ENCODE measurements at regions not wholly inside any gene's neighbourhood (a gene's known extent, or its start where the extent isn't known, plus 50 kb on each side); places are given as distances from the start of the nearest gene placed in this dataset.

DNA sequence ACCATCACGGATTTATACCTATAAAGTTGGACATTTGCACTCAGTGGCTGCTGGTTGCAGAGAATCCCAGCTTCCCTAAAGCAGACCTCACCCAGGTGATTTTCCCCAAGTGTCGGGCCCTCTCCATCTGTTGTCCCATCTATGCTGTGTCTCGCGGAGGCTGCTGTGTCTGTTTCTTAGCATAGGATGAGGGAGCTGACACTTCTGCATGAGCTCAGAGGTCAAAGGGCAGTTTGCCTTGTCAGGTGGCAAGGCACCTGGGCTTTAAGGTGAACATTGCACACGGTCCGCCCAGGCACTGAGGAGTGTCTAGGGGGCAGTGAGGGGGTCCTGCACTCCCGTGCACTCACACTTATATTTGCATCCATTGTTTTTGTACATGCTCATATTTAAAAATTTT lies 151.6 kb downstream of the ZIC5 start:
- no peaks in the 10 kb centered on the region for H3K27me3 ChIP-seq
- H3K4me1 ChIP-seq, result no peaks in the 10 kb centered on the region
- no peak for TF ChIP-seq CTCF (IDR thresholded peaks at IDR 0.05)
- no peaks in the 10 kb centered on the region for H3K36me3 ChIP-seq
- no peak overlapping the region for H3K27ac ChIP-seq
- intact Hi-C loops (cut with DNase I; ENCODE audit: low total_unique reads), result no loop called here
- H3K4me3 ChIP-seq, result no peak overlapping the region
- no peak for DNase-seq
- H3K9me3 ChIP-seq, result peaks cover 0 to 14% (median 10%) of the 10 kb centered on the region in 3 donors

GRCh38 chr13:99816321-99816720 lies 155.2 kb downstream of the ZIC5 start:
- H3K4me1 ChIP-seq, result no peaks in the 10 kb centered on the region
- no peaks in the 10 kb centered on the region for H3K27me3 ChIP-seq
- H3K27ac ChIP-seq, result no peak overlapping the region
- H3K4me3 ChIP-seq, result no peak overlapping the region
- H3K9me3 ChIP-seq, result no peaks in the 10 kb centered on the region
- no peak for TF ChIP-seq CTCF (IDR thresholded peaks at IDR 0.05)
- H3K36me3 ChIP-seq, result no peaks in the 10 kb centered on the region
- no peak for DNase-seq
- intact Hi-C loops (cut with DNase I; ENCODE audit: low total_unique reads), result no loop called here

GRCh38 chr13:99813336-99814095 lies 158.1 kb downstream of the ZIC5 start:
- no peaks in the 10 kb centered on the region for H3K4me1 ChIP-seq
- intact Hi-C loops (cut with DNase I; ENCODE audit: low total_unique reads), result no loop called here
- H3K4me3 ChIP-seq, result no peak overlapping the region
- H3K27me3 ChIP-seq, result no peaks in the 10 kb centered on the region
- no peak for TF ChIP-seq CTCF (IDR thresholded peaks at IDR 0.05)
- H3K27ac ChIP-seq, result no peak overlapping the region
- no peak for DNase-seq
- no peaks in the 10 kb centered on the region for H3K36me3 ChIP-seq
- no peaks in the 10 kb centered on the region for H3K9me3 ChIP-seq

DNA sequence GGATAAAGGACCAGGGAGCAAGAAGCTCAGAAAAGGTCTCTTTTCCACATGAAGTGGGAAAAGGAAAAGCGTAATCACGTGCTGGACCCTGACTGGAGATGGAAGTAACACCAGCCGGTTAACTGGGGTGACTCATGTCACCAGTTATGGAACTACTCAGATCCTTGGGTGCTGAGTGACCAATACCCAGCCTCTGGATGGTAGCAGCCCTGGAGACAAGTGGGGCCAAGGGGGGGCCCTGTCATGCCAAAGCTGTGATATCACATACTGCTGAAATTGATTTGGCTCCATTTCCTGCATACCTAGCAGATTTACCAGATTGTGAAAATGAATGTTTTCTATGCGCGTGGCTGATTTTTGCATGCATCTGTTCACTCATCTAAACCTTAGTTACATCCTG lies 158.9 kb downstream of the ZIC5 start:
- no peak for DNase-seq
- Histone ChIP-seq H3K9me3 (no peaks in the 10 kb centered on the region), H3K27me3 (no peaks in the 10 kb centered on the region), H3K4me1 (no peaks in the 10 kb centered on the region), H3K4me3 (no peak overlapping the region), H3K27ac (no peak overlapping the region), H3K36me3 (no peaks in the 10 kb centered on the region)
- TF ChIP-seq CTCF (IDR thresholded peaks at IDR 0.05), result no peak
- intact Hi-C loops (cut with DNase I; ENCODE audit: low total_unique reads), result no loop called here

DNA sequence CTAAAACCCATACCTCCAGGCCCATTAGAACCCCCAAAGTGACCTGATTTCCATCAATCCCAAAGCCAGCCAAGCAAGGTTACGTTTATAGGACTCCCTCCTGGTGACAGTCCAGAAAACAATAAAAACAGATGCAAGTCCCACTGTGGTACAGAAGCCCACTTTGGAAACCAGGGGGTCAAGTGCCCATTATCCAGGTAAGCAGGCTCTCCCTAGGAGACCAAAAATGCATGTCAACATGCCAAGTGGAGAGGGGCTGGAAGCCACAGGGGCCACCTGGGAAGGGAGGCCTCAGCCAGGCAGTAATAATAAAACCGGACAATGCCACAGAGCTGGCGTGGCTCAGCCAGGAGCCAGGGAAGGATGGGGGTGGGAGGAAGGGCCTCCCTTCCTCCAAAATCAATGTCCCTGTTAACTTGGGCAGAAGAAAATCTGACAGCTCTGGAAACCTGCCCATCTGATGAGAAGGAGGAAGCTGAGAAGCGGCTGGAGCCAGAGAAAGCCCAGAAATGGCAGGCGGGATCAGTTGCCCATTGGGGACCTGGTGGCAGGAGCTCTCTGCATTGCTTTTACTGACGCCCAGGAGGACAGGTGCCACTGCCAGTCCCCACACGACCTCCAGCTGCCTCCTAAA lies 160.4 kb downstream of the ZIC5 start:
- TF ChIP-seq CTCF (IDR thresholded peaks at IDR 0.05), result no peak
- intact Hi-C loops (cut with DNase I; ENCODE audit: low total_unique reads), result no loop called here
- H3K27me3 ChIP-seq, result no peaks in the 10 kb centered on the region
- DNase-seq, result no peak
- H3K4me3 ChIP-seq, result no peak overlapping the region
- H3K27ac ChIP-seq, result no peak overlapping the region
- H3K9me3 ChIP-seq, result no peaks in the 10 kb centered on the region
- H3K36me3 ChIP-seq, result no peaks in the 10 kb centered on the region
- H3K4me1 ChIP-seq, result no peaks in the 10 kb centered on the region
